IgD-negative memory B cell (primary cell): ENCODE measurements at regions not wholly inside any gene's neighbourhood (a gene's known extent, or its start where the extent isn't known, plus 50 kb on each side); places are given as distances from the start of the nearest gene placed in this dataset.

Source experiments
- H3K27ac Mint-ChIP-seq, 3 donors: one replicate each; pipeline ENCODE4 v1.8.0; 2020 to 2022; ENCODE audit warnings: mild to moderate bottlenecking in 3 of 3, mixed read lengths in 3 of 3, moderate library complexity in 1 of 3
- H3K27me3 Mint-ChIP-seq: one replicate; pipeline ENCODE4 v1.8.0; 2021; ENCODE audit warnings: mixed read lengths
- H3K36me3 Mint-ChIP-seq: one replicate; pipeline ENCODE4 v1.8.0; 2020; ENCODE audit warnings: mild to moderate bottlenecking, mixed read lengths
- H3K4me1 Mint-ChIP-seq, 3 donors: one replicate each; pipeline ENCODE4 v1.8.0; 2020 to 2022; ENCODE audit warnings: mixed read lengths in 3 of 3, mild to moderate bottlenecking in 1 of 3
- H3K4me3 Mint-ChIP-seq, 4 donors: one replicate each; pipeline ENCODE4 v1.8.0; 2020 to 2022; ENCODE audit warnings: mild to moderate bottlenecking in 4 of 4, mixed read lengths in 4 of 4, moderate library complexity in 3 of 4
- H3K9me3 Mint-ChIP-seq, 3 donors: one replicate each; pipeline ENCODE4 v1.8.0; 2020 to 2021; ENCODE audit warnings: mixed read lengths in 3 of 3, mild to moderate bottlenecking in 1 of 3

- Mint-ChIP-seq H3K4me3 (no peak overlapping the region), H3K27me3 (peaks cover 9% of the 10 kb centered on the region), H3K27ac (no peak overlapping the region), H3K4me1 (no peaks in the 10 kb centered on the region), H3K36me3 (peaks cover 2% of the 10 kb centered on the region), H3K9me3 (peaks cover 0 to 7% (median 0%) of the 10 kb centered on the region in 3 donors)
These were observed 213.9 kb downstream of the TBX5 start for GRCh38 chr12:114192013-114192412.

GRCh38 chr12:114191581-114191980, 214.4 kb downstream of the TBX5 start:
- H3K9me3 Mint-ChIP-seq, result peaks cover 0 to 7% (median 0%) of the 10 kb centered on the region in 3 donors
- no peaks in the 10 kb centered on the region for H3K4me1 Mint-ChIP-seq
- peaks cover 2% of the 10 kb centered on the region for H3K36me3 Mint-ChIP-seq

GRCh38 chr12:114190971-114191370, 215.0 kb downstream of the TBX5 start:
- no peak overlapping the region for H3K4me3 Mint-ChIP-seq
- H3K27ac Mint-ChIP-seq, result no peak overlapping the region
- peaks cover 0 to 7% (median 0%) of the 10 kb centered on the region in 3 donors for H3K9me3 Mint-ChIP-seq
- peaks cover 2% of the 10 kb centered on the region for H3K36me3 Mint-ChIP-seq
- H3K27me3 Mint-ChIP-seq, result peaks cover 9% of the 10 kb centered on the region
- H3K4me1 Mint-ChIP-seq, result no peaks in the 10 kb centered on the region

More at GRCh38 chr12:114191581-114191980, 214.4 kb downstream of the TBX5 start:
- no peak overlapping the region for H3K27ac Mint-ChIP-seq
- no peak overlapping the region for H3K4me3 Mint-ChIP-seq
- peaks cover 9% of the 10 kb centered on the region for H3K27me3 Mint-ChIP-seq

- Mint-ChIP-seq H3K4me1 (no peaks in the 10 kb centered on the region), H3K27me3 (peaks cover 9% of the 10 kb centered on the region), H3K9me3 (peaks cover 0 to 12% (median 0%) of the 10 kb centered on the region in 3 donors), H3K27ac (no peak overlapping the region), H3K36me3 (peaks cover 2% of the 10 kb centered on the region), H3K4me3 (no peak overlapping the region)
These were observed 216.7 kb downstream of the TBX5 start for GRCh38 chr12:114189266-114189665.

GRCh38 chr12:114186241-114187002, 219.5 kb downstream of the TBX5 start:
- no peak overlapping the region for H3K4me3 Mint-ChIP-seq
- H3K4me1 Mint-ChIP-seq, result no peaks in the 10 kb centered on the region
- peaks cover 2% of the 10 kb centered on the region for H3K36me3 Mint-ChIP-seq
- no peak overlapping the region for H3K27ac Mint-ChIP-seq
- H3K27me3 Mint-ChIP-seq, result peaks cover 5% of the 10 kb centered on the region
- H3K9me3 Mint-ChIP-seq, result peaks cover 0 to 16% (median 0%) of the 10 kb centered on the region in 3 donors

GRCh38 chr12:114185036-114185435, 218.9 kb upstream of the RBM19 start:
- peak overlapping the region in 1 of 3 donors; percentile 12 for H3K27ac Mint-ChIP-seq
- H3K27me3 Mint-ChIP-seq, result peaks cover 5% of the 10 kb centered on the region
- H3K4me1 Mint-ChIP-seq, result no peaks in the 10 kb centered on the region
- no peak overlapping the region for H3K4me3 Mint-ChIP-seq
- peaks cover 0 to 16% (median 0%) of the 10 kb centered on the region in 3 donors for H3K9me3 Mint-ChIP-seq
- peaks cover 2% of the 10 kb centered on the region for H3K36me3 Mint-ChIP-seq

GRCh38 chr12:114174326-114174725, 208.2 kb upstream of the RBM19 start:
- Mint-ChIP-seq H3K9me3 (peaks cover 0 to 4% (median 3%) of the 10 kb centered on the region in 3 donors), H3K27me3 (no peaks in the 10 kb centered on the region), H3K27ac (no peak overlapping the region), H3K36me3 (no peaks in the 10 kb centered on the region), H3K4me3 (no peak overlapping the region), H3K4me1 (no peaks in the 10 kb centered on the region)

- peaks cover 0 to 4% (median 3%) of the 10 kb centered on the region in 3 donors for H3K9me3 Mint-ChIP-seq
- H3K27ac Mint-ChIP-seq, result no peak overlapping the region
- H3K4me3 Mint-ChIP-seq, result no peak overlapping the region
- no peaks in the 10 kb centered on the region for H3K4me1 Mint-ChIP-seq
- no peaks in the 10 kb centered on the region for H3K36me3 Mint-ChIP-seq
- no peaks in the 10 kb centered on the region for H3K27me3 Mint-ChIP-seq
These were observed 206.0 kb upstream of the RBM19 start for GRCh38 chr12:114172135-114172534.

- Mint-ChIP-seq H3K27me3 (no peaks in the 10 kb centered on the region), H3K36me3 (no peaks in the 10 kb centered on the region), H3K9me3 (peaks cover 0 to 4% (median 0%) of the 10 kb centered on the region in 3 donors), H3K4me3 (no peak overlapping the region), H3K27ac (no peak overlapping the region), H3K4me1 (no peaks in the 10 kb centered on the region)
These were observed 201.9 kb upstream of the RBM19 start for GRCh38 chr12:114168061-114168460.

GRCh38 chr12:114167431-114167830, 201.3 kb upstream of the RBM19 start:
- no peak overlapping the region for H3K4me3 Mint-ChIP-seq
- no peaks in the 10 kb centered on the region for H3K36me3 Mint-ChIP-seq
- no peaks in the 10 kb centered on the region for H3K4me1 Mint-ChIP-seq
- peaks cover 0 to 5% (median 0%) of the 10 kb centered on the region in 3 donors for H3K9me3 Mint-ChIP-seq
- no peak overlapping the region for H3K27ac Mint-ChIP-seq
- H3K27me3 Mint-ChIP-seq, result no peaks in the 10 kb centered on the region

GRCh38 chr12:114166362-114166761, 200.2 kb upstream of the RBM19 start:
- H3K9me3 Mint-ChIP-seq, result peaks cover 0 to 2% (median 0%) of the 10 kb centered on the region in 3 donors
- no peak overlapping the region for H3K27ac Mint-ChIP-seq
- no peaks in the 10 kb centered on the region for H3K36me3 Mint-ChIP-seq
- no peaks in the 10 kb centered on the region for H3K4me1 Mint-ChIP-seq
- H3K27me3 Mint-ChIP-seq, result no peaks in the 10 kb centered on the region
- no peak overlapping the region for H3K4me3 Mint-ChIP-seq

GRCh38 chr12:114165921-114166320, 199.8 kb upstream of the RBM19 start:
- no peaks in the 10 kb centered on the region for H3K36me3 Mint-ChIP-seq
- no peak overlapping the region for H3K27ac Mint-ChIP-seq
- no peak overlapping the region for H3K4me3 Mint-ChIP-seq
- H3K27me3 Mint-ChIP-seq, result no peaks in the 10 kb centered on the region
- no peaks in the 10 kb centered on the region for H3K4me1 Mint-ChIP-seq
- peaks cover 0 to 2% (median 0%) of the 10 kb centered on the region in 3 donors for H3K9me3 Mint-ChIP-seq

GRCh38 chr12:114164351-114164750, 198.2 kb upstream of the RBM19 start:
- Mint-ChIP-seq H3K36me3 (no peaks in the 10 kb centered on the region), H3K4me1 (no peaks in the 10 kb centered on the region), H3K4me3 (no peak overlapping the region), H3K27ac (no peak overlapping the region), H3K9me3 (peaks cover 0 to 2% (median 0%) of the 10 kb centered on the region in 3 donors), H3K27me3 (no peaks in the 10 kb centered on the region)

- no peak overlapping the region for H3K27ac Mint-ChIP-seq
These were observed 197.6 kb upstream of the RBM19 start for GRCh38 chr12:114163771-114164170.

GRCh38 chr12:114160445-114160844, 194.3 kb upstream of the RBM19 start:
- Mint-ChIP-seq H3K9me3 (peaks cover 0 to 3% (median 2%) of the 10 kb centered on the region in 3 donors), H3K36me3 (no peaks in the 10 kb centered on the region), H3K4me3 (no peak overlapping the region), H3K4me1 (no peaks in the 10 kb centered on the region), H3K27me3 (no peaks in the 10 kb centered on the region), H3K27ac (no peak overlapping the region)

More at GRCh38 chr12:114163771-114164170, 197.6 kb upstream of the RBM19 start:
- peaks cover 0 to 2% (median under 1%) of the 10 kb centered on the region in 3 donors for H3K9me3 Mint-ChIP-seq
- H3K4me3 Mint-ChIP-seq, result no peak overlapping the region
- H3K4me1 Mint-ChIP-seq, result no peaks in the 10 kb centered on the region
- no peaks in the 10 kb centered on the region for H3K27me3 Mint-ChIP-seq
- H3K36me3 Mint-ChIP-seq, result no peaks in the 10 kb centered on the region

GRCh38 chr12:114152890-114153289, 186.8 kb upstream of the RBM19 start:
- no peak overlapping the region for H3K4me3 Mint-ChIP-seq
- no peaks in the 10 kb centered on the region for H3K36me3 Mint-ChIP-seq
- H3K9me3 Mint-ChIP-seq, result peaks cover 0 to 3% (median 2%) of the 10 kb centered on the region in 3 donors
- no peak overlapping the region for H3K27ac Mint-ChIP-seq
- H3K4me1 Mint-ChIP-seq, result no peaks in the 10 kb centered on the region
- H3K27me3 Mint-ChIP-seq, result peaks cover 2% of the 10 kb centered on the region
